Colonic mucosa (tissue), 4 donors: ENCODE measurements at regions not wholly inside any gene's neighbourhood (a gene's known extent, or its start where the extent isn't known, plus 50 kb on each side); places are given as distances from the start of the nearest gene placed in this dataset.

Source experiments
- DNase-seq: peaks from one replicate; pipeline ENCODE4 v3.0.0-alpha.2; 2020
- H3K27ac ChIP-seq: fragments of 200-600 bp; one replicate; pipeline ENCODE4 v1.8.0; 2021
- H3K27me3 ChIP-seq: fragments of 200-600 bp; one replicate; pipeline ENCODE4 v1.8.0; 2021
- H3K36me3 ChIP-seq: fragments of 200-600 bp; one replicate; pipeline ENCODE4 v1.8.0; 2021
- H3K4me1 ChIP-seq: fragments of 200-600 bp; one replicate; pipeline ENCODE4 v1.8.0; 2021; ENCODE audit warnings: mild to moderate bottlenecking
- H3K4me3 ChIP-seq: fragments of 200-600 bp; one replicate; pipeline ENCODE4 v1.8.0; 2021
- H3K9ac ChIP-seq, 2 donors: one replicate each; pipeline ENCODE4 v1.7.0; 2013; ENCODE audit warnings: control low read depth in 2 of 2, low read depth in 2 of 2, low read length in 2 of 2
- H3K9me3 ChIP-seq: fragments of 200-600 bp; one replicate; pipeline ENCODE4 v1.8.0; 2021
- intact Hi-C: fragments of 100-400 bp; cut with DNase I; formaldehyde crosslinking; loops from one replicate; pipeline ENCODE4 v1.14.1; 2022
- TF ChIP-seq, protein P1 (sequence below): fragments of 200-600 bp; IDR thresholded peaks from one replicate; pipeline ENCODE4 v1.8.0; 2022; ENCODE audit warnings: antibody characterized with exemption, mild to moderate bottlenecking
- donor health status: healthy.
- donor health status: DM: no; HTN: no; CAD: no.
- donor health status: DM: no; HTN: no; CAD: no.

GRCh38 chr3:132199451-132199850, 117.8 kb upstream of the ACP3 start:
- H3K36me3 ChIP-seq, result no peaks in the 10 kb centered on the region
- H3K9ac ChIP-seq, result no peak overlapping the region
- no peaks in the 10 kb centered on the region for H3K4me1 ChIP-seq
- H3K9me3 ChIP-seq, result no peaks in the 10 kb centered on the region
- H3K27me3 ChIP-seq, result no peaks in the 10 kb centered on the region
- H3K4me3 ChIP-seq, result no peak overlapping the region
- intact Hi-C loops, result no loop called here
- DNase-seq, result no peak
- TF ChIP-seq, protein P1, sequence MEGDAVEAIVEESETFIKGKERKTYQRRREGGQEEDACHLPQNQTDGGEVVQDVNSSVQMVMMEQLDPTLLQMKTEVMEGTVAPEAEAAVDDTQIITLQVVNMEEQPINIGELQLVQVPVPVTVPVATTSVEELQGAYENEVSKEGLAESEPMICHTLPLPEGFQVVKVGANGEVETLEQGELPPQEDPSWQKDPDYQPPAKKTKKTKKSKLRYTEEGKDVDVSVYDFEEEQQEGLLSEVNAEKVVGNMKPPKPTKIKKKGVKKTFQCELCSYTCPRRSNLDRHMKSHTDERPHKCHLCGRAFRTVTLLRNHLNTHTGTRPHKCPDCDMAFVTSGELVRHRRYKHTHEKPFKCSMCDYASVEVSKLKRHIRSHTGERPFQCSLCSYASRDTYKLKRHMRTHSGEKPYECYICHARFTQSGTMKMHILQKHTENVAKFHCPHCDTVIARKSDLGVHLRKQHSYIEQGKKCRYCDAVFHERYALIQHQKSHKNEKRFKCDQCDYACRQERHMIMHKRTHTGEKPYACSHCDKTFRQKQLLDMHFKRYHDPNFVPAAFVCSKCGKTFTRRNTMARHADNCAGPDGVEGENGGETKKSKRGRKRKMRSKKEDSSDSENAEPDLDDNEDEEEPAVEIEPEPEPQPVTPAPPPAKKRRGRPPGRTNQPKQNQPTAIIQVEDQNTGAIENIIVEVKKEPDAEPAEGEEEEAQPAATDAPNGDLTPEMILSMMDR, result no peak
- no peak overlapping the region for H3K27ac ChIP-seq

GRCh38 chr3:132202586-132202985, 114.6 kb upstream of the ACP3 start:
- H3K36me3 ChIP-seq, result no peaks in the 10 kb centered on the region
- no peak for DNase-seq
- H3K27me3 ChIP-seq, result no peaks in the 10 kb centered on the region
- no peak overlapping the region for H3K4me3 ChIP-seq
- TF ChIP-seq, protein P1, result no peak
- H3K9me3 ChIP-seq, result no peaks in the 10 kb centered on the region
- intact Hi-C loops, result no loop called here
- H3K27ac ChIP-seq, result no peak overlapping the region
- H3K4me1 ChIP-seq, result no peaks in the 10 kb centered on the region
- H3K9ac ChIP-seq, result no peak overlapping the region

GRCh38 chr3:132203889-132204596, 113.2 kb upstream of the ACP3 start:
- H3K27ac ChIP-seq, result no peak overlapping the region
- no peak overlapping the region for H3K4me3 ChIP-seq
- intact Hi-C loops, result no loop called here
- no peaks in the 10 kb centered on the region for H3K9me3 ChIP-seq
- TF ChIP-seq, protein P1, result no peak
- H3K36me3 ChIP-seq, result no peaks in the 10 kb centered on the region
- DNase-seq, result no peak
- H3K27me3 ChIP-seq, result no peaks in the 10 kb centered on the region
- no peaks in the 10 kb centered on the region for H3K4me1 ChIP-seq
- no peak overlapping the region for H3K9ac ChIP-seq

- Histone ChIP-seq H3K27me3 (no peaks in the 10 kb centered on the region), H3K4me3 (no peak overlapping the region), H3K9me3 (no peaks in the 10 kb centered on the region), H3K9ac (no peak overlapping the region), H3K27ac (no peak overlapping the region), H3K4me1 (no peaks in the 10 kb centered on the region), H3K36me3 (no peaks in the 10 kb centered on the region)
- no peak for DNase-seq
- intact Hi-C loops, result loop anchor here (5.0 kb wide), 1 partner anchor 168 kb away; the partner anchor contains the start of gene CPNE4
- TF ChIP-seq, protein P1, result no peak
Observed at GRCh38 chr3:132205609-132206008, 111.6 kb upstream of the ACP3 start.

- intact Hi-C loops, result loop anchor here (5.0 kb wide), 1 partner anchor 173 kb away; the partner anchor contains the start of gene CPNE4
- H3K9ac ChIP-seq, result no peak overlapping the region
- no peaks in the 10 kb centered on the region for H3K9me3 ChIP-seq
- no peaks in the 10 kb centered on the region for H3K36me3 ChIP-seq
- no peak overlapping the region for H3K27ac ChIP-seq
- H3K4me3 ChIP-seq, result no peak overlapping the region
- TF ChIP-seq, protein P1, result no peak
- H3K27me3 ChIP-seq, result no peaks in the 10 kb centered on the region
- no peaks in the 10 kb centered on the region for H3K4me1 ChIP-seq
- no peak for DNase-seq
Observed at GRCh38 chr3:132209855-132210254, 107.4 kb upstream of the ACP3 start.
